ACC112 (cell line): ENCODE measurements at regions not wholly inside any gene's neighbourhood (a gene's known extent, or its start where the extent isn't known, plus 50 kb on each side); places are given as distances from the start of the nearest gene placed in this dataset.

Experiments used
- H2AFZ ChIP-seq: fragments of 200-600 bp; sonication (generic); one replicate; pipeline ENCODE4 v1.6.0; 2017; ENCODE audit warnings: antibody characterized with exemption, low read length; ENCODE audit not compliant: unreplicated experiment
- H3K27ac ChIP-seq: fragments of 200-600 bp; sonication (generic); 2 replicates; pipeline ENCODE4 v1.5.1; 2014; ENCODE audit warnings: low read depth, mild to moderate bottlenecking, antibody characterized with exemption, low read length, moderate library complexity
- H3K27me3 ChIP-seq: fragments of 200-600 bp; sonication (generic); 2 replicates; pipeline ENCODE4 v1.6.1; 2014; ENCODE audit warnings: mild to moderate bottlenecking, antibody characterized with exemption, low read length, moderate library complexity, mixed read lengths; ENCODE audit not compliant: insufficient read depth
- H3K36me3 ChIP-seq: fragments of 200-600 bp; sonication (generic); 2 replicates; pipeline ENCODE4 v1.6.1; 2016; ENCODE audit warnings: mild to moderate bottlenecking, antibody characterized with exemption, low read length, moderate library complexity, mixed read lengths; ENCODE audit not compliant: insufficient read depth
- H3K4me1 ChIP-seq: fragments of 200-600 bp; sonication (generic); one replicate; pipeline ENCODE4 v1.6.1; 2016; ENCODE audit warnings: low read length, mixed read lengths; ENCODE audit not compliant: insufficient read depth, unreplicated experiment, control insufficient read depth
- H3K4me3 ChIP-seq: fragments of 200-600 bp; sonication (generic); 2 replicates; pipeline ENCODE4 v1.5.1; 2014; ENCODE audit warnings: mild to moderate bottlenecking, low read depth, low read length
- H3K79me2 ChIP-seq: fragments of 200-600 bp; sonication (generic); one replicate; pipeline ENCODE4 v1.6.0; 2016; ENCODE audit warnings: low read length; ENCODE audit not compliant: control insufficient read depth, unreplicated experiment, insufficient read depth

DNA sequence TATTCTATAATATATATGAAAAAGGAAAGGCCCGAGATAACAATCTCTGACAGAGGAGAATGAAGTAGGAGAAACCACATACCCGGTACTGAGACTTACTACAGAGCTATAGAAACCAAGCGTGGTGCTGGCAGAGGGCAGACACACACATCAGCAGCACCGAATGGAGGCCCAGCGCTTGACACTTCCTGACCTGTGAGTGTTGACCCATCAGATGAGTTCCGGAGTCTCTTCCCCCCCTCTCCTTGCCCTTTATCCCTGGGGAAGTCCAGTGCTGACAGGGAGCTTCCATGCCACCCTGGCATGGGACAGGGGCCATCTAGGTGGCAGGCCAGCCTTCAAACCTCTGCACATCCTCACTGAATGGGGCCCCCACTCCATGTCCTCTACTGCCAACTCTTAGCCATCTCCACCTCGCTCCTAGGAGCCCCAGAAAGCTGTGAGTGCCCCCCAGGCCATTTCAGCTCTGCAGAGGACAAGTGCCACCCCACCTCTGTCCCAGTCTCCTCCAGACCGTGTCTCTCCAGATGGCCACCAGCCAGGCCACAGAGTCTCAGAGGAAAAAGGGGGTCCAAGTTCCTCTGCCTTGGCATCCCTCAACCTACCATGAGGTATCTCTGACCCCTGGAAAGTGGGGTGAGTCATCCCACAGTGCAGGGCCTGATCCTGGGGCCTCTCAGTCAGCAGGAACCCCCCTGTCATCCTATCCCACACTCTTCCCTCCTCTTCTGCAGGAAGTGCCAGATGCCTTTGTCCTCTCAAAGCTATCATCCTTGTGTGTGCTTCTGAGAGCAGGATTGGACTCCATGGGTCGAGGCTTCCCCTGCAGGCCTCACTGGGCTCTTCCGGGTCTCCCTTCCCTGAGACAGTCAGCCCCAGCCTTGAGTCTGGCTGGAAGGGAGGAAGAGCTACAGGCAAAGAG is 116.5 kb upstream of the ALDH1A3 start:
- H3K4me3 ChIP-seq = no peak overlapping the region
- no peak overlapping the region for H2AFZ ChIP-seq
- no peaks in the 10 kb centered on the region for H3K79me2 ChIP-seq
- no peak overlapping the region for H3K27ac ChIP-seq
- H3K36me3 ChIP-seq = no peaks in the 10 kb centered on the region
- H3K4me1 ChIP-seq = peaks cover 38% of the 10 kb centered on the region
- no peaks in the 10 kb centered on the region for H3K27me3 ChIP-seq

DNA sequence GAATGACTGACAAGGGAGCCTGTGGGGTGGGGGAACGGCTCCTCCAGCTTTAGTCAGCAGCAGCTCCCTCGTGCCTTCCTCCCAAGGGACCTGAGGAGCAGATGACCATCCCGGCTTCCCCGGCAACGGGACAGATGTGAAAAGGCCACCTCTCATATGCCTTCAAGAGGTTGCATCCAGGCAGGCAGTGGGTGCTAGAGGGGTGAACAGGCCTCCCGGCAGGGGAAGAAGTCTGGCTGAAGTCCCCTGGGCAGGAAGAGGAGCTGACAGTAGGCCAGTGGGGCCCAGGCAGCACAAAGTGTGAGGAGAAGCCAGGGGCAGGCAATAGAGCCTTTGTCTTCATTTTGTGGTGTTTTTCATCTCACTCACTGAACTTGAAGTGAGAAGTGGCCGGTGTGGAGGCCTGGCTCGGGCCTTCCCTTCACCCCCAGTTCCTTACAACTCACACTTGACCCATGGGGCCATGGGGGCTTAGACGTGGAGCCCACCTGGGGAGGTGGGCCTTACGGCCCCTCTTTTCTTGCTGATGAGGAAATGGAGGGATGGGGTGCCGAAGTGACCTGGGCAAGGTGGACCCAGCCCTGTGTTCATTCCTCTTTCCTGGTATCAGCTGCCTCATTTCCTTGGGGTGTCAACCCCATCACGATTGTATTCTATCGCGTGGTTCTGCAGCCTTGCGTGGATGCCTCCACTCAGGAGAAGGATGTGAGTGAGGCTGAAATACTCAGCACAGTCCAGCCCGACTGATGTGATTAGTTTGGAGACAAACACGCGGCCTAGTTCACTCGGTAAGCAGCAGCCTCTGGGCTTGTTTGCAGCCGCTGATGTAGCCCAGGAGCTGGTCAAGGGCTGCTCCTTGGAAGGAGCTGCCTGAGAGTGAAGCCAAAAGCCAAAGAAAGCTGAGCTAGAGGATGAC is 115.5 kb upstream of the ALDH1A3 start:
- H3K4me1 ChIP-seq = peaks cover 31% of the 10 kb centered on the region
- no peak overlapping the region for H3K27ac ChIP-seq

DNA sequence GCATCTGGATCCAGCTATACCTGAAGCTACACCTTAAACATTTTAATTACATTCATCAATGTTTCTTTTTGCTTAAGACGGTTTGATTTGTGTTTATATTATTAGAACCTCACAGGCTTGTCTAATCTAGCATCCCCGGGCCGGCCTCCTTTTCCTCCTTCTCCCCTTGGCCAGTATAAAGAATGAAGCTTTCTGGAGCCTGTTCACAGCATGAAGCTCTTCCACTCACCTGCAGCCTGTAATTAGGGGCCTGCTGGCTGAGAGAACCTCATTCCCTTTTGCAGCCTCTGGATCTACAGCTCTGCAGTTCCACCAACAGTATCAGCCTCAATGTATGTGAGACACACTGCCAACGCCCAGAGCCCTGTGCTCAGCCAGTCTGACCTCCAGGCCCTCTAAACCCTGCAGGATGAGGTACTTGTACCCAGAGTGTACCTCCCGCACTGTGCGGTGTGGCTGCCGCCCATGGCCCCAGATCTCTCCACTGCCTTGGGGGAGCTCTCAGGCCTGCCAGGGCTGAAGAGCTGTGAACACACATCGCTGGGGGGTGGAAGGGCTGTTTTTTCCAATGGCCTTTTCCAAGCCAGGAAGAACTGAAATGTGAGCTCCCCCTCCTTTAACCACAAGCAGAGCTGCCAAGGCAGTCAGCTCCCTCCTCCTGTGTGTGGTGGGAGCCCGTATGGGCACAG is 114.7 kb upstream of the ALDH1A3 start:
- Histone ChIP-seq H3K27me3 (no peaks in the 10 kb centered on the region), H3K36me3 (no peaks in the 10 kb centered on the region), H3K79me2 (no peaks in the 10 kb centered on the region), H3K27ac (no peak overlapping the region), H2AFZ (no peak overlapping the region), H3K4me3 (no peak overlapping the region), H3K4me1 (peaks cover 24% of the 10 kb centered on the region)

More for the DNA sequence above, 115.5 kb upstream of the ALDH1A3 start:
- Histone ChIP-seq H3K27me3 (no peaks in the 10 kb centered on the region), H3K79me2 (no peaks in the 10 kb centered on the region), H3K36me3 (no peaks in the 10 kb centered on the region), H3K4me3 (no peak overlapping the region), H2AFZ (no peak overlapping the region)

DNA sequence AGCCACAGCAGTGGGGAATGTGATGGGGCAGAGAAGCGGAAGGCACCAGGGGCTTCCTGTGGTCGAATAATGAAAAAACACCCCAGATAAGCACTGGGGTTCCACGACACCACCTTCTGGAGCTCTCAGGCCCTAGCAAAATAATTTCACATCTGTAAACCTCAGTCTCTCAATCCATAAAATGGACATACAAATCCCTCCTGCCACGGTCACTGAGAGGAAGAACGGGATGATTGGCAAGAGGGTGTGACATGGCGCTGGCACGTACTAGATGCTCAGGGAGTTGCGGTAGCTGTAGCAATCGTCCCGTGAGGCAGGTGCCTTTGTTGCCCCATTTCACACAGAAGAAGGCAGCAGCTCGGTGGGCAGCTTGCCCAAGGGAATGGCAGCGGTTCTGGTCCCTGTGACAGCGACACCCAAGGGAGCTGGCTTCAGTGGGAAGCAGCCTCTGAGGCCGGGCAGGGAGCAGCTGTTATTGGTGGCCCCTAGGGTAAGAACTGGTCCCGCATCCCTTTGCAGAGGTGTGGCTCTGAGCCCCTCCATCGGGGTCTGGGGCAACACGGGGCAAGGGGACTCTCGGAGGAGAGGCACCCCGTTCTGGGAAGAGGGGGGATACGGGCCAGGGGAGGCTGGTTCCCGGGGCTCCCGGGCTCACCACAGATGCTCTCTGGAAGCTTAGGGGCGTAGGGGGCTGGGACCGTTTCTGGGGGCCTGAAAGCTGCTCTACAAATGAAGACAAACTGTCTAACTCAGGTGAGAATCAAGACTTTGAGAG is 114.0 kb upstream of the ALDH1A3 start:
- Histone ChIP-seq H3K4me1 (peaks cover 19% of the 10 kb centered on the region), H3K27ac (no peak overlapping the region), H3K27me3 (no peaks in the 10 kb centered on the region), H3K79me2 (no peaks in the 10 kb centered on the region), H3K36me3 (no peaks in the 10 kb centered on the region), H2AFZ (no peak overlapping the region), H3K4me3 (no peak overlapping the region)

DNA sequence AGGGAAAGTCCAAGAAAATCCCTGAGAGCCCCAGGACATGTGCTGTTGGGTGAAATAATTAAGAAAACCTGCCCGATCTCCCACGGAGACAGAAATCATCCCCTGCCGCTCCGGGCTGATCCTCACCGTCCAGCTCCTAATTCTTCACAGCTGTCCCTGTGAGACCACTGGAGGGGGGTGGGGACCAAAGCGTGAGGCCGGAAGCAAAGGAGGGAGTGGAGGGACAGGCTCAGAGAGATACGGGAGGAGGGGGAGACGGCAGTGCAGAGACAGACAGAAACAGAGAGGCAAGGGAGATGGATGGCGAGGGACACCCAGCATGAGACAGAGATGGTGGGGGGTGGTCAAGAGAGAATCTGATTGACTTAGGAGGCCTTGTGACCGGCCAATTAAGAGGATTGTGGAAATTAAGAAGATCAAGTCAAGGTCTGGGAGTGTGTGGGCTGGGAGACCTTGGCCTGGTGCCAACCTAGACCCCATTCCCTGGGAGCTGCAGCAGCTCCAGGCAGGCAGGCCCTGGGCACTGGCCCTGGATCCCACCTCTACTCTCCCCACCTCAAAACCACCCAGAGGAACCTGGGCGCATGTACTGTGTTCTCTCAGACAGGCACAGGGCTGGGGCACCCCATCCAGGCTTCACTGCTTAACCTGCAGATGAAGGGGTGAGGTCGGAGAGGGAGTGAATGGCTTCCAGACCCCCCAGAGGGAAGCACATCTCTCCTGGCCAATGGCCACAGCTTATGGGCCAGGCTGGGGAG is 113.2 kb upstream of the ALDH1A3 start:
- Histone ChIP-seq H2AFZ (no peak overlapping the region), H3K36me3 (no peaks in the 10 kb centered on the region), H3K27me3 (no peaks in the 10 kb centered on the region), H3K4me3 (no peak overlapping the region), H3K79me2 (no peaks in the 10 kb centered on the region), H3K4me1 (peaks cover 19% of the 10 kb centered on the region), H3K27ac (no peak overlapping the region)

DNA sequence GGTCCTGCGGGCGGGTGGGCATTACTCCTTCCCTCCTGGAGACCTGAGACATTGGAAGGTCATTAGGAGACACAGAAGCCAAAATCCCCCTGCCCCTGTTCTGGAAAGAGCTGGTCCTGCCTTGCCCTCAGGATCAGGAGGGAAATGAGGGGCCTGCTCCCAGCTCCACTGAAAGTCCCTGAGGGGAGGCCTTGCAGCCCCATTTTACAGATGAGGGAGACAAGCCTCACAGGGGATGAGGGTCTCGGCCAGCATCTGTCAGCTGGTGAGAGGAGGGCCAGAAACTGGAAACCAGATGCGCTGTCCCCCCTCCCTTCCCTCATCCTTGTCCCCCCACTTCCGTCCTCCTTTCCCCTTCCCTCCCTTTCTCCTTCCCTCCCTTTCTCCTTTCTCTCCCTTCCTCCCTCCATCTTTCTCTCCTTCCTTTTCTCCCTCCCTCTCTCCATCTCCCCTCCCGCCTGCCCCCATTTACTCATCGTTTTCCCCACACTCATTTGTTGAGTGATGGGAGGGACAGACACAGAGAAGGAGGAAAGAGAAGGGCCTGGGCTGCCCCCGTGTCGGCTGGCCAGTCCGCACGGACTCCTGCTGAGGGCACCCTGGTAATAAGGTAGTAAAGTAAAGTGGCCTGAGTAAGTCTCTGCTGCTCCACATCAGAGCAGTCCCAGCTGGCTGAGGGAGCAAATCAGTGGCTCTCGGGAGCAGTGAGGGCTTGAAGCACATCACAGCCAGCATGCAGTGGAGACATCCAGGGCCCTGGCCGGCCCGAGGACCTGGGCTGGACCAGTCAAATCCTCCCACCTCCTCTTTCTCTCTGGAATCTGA is 112.4 kb upstream of the ALDH1A3 start:
- H3K36me3 ChIP-seq = no peaks in the 10 kb centered on the region
- no peak overlapping the region for H3K27ac ChIP-seq
- H2AFZ ChIP-seq = no peak overlapping the region
- H3K4me3 ChIP-seq = no peak overlapping the region
- H3K79me2 ChIP-seq = no peaks in the 10 kb centered on the region
- H3K4me1 ChIP-seq = peaks cover 19% of the 10 kb centered on the region
- H3K27me3 ChIP-seq = no peaks in the 10 kb centered on the region

DNA sequence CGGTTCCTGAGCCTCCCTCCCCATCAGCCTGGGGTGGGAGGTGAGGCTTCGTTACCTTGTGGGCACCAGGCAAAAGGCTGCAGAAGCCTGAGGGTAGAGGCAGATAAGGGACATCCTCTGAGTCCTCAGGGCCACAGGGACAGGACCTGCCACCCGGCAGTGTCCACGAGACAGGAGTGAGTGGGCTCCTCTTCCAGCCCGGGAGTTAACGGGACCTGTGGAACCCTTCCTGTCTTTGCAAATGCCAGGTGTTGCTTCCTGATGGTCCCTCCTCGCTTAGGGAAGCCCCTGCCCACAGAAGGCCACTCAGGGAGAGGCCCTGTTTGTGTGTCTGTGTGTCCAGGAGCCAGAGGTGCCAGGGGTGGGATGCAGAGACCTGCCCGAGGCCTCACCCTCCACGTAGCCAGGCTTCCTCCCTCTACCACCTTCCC is 111.1 kb upstream of the ALDH1A3 start:
- Histone ChIP-seq H3K4me1 (peaks cover 14% of the 10 kb centered on the region), H3K27ac (no peak overlapping the region), H3K27me3 (no peaks in the 10 kb centered on the region), H3K79me2 (no peaks in the 10 kb centered on the region), H3K4me3 (no peak overlapping the region), H2AFZ (no peak overlapping the region), H3K36me3 (no peaks in the 10 kb centered on the region)

DNA sequence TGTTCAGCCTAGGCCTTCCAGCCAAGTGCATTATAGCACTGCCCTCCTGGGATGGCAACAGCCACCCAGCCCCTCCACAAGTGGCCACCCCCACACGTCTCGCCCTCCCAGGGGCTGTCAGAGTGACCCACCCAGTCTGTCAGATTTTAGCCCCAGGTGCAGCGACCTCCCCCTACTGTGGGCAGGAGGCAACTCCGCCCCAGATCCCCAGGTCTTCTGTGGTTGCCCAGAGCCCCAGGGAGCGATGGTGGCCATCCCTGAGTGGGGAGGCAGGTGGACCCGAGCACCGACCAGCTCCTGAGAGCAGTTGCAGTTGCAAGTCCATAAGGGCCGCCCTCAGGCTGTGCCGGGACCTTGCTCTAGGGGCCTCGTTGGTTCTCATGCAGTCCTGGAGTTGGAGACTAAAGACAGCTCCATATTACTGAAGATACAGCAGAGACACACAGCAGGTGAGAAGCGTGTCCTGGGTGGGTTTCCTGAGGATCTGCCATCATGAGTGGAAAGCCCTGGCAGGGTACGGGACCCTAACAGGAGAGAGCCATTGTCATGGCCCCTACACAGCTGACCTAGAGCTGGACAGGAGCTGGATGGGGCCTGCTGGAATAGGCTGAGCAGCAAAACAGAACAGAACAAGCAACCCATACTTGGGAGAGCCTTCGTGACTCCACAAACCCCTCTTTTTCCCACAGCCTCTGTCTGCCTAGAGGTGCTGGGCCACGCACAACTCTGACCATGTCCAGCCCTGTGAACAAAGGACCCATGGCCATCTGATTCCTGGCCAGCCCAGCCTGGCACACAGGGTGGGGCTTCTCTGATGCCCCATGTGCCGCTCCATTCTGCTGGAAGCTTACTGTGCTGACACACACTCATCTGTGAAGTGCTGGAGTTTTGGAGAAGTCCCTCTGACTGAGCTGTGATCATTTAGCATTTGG is 110.3 kb upstream of the ALDH1A3 start:
- no peaks in the 10 kb centered on the region for H3K79me2 ChIP-seq
- no peaks in the 10 kb centered on the region for H3K27me3 ChIP-seq
- no peak overlapping the region for H3K4me3 ChIP-seq
- no peaks in the 10 kb centered on the region for H3K36me3 ChIP-seq
- no peak overlapping the region for H3K27ac ChIP-seq
- no peak overlapping the region for H2AFZ ChIP-seq
- peaks cover 6% of the 10 kb centered on the region for H3K4me1 ChIP-seq
